ENCODE measurements at regions not wholly inside any gene's neighbourhood (a gene's known extent, or its start where the extent isn't known, plus 50 kb on each side); places are given as distances from the start of the nearest gene placed in this dataset.
A peak's percentile ranks its signal among the peaks of the same experiment; 100 is the strongest.

GRCh38 chr3:147574621-147575020 is 165.5 kb downstream of the ZIC1 start:
- no peak overlapping the region for H3K4me3 ChIP-seq (ENCODE audit: low read depth, low read length)
- DNase-seq (ENCODE audit: low read depth): no peak
- no peak for TF ChIP-seq CTCF (IDR thresholded peaks at IDR 0.05; ENCODE audit: insufficient read depth, low read length)

GRCh38 chr3:147575391-147575790 is 166.2 kb downstream of the ZIC1 start:
- H3K4me3 ChIP-seq (ENCODE audit: low read depth, low read length): no peak overlapping the region
- DNase-seq (ENCODE audit: low read depth): no peak
- TF ChIP-seq CTCF (IDR thresholded peaks at IDR 0.05; ENCODE audit: insufficient read depth, low read length): no peak

- no peak overlapping the region for H3K4me3 ChIP-seq (ENCODE audit: low read depth, low read length)
- no peak for TF ChIP-seq CTCF (IDR thresholded peaks at IDR 0.05; ENCODE audit: insufficient read depth, low read length)
- no peak for DNase-seq (ENCODE audit: low read depth)
Measured at GRCh38 chr3:147582642-147583041, 173.5 kb downstream of the ZIC1 start.

GRCh38 chr3:147589016-147589415 is 179.9 kb downstream of the ZIC1 start:
- no peak overlapping the region for H3K4me3 ChIP-seq (ENCODE audit: low read depth, low read length)
- no peak for TF ChIP-seq CTCF (IDR thresholded peaks at IDR 0.05; ENCODE audit: insufficient read depth, low read length)
- DNase-seq (ENCODE audit: low read depth): peak; percentile 41

GRCh38 chr3:147604136-147604535 is 195.0 kb downstream of the ZIC1 start:
- TF ChIP-seq CTCF (IDR thresholded peaks at IDR 0.05; ENCODE audit: insufficient read depth, low read length): no peak
- DNase-seq (ENCODE audit: low read depth): no peak
- no peak overlapping the region for H3K4me3 ChIP-seq (ENCODE audit: low read depth, low read length)

GRCh38 chr3:147613725-147614124 is 204.6 kb downstream of the ZIC1 start:
- no peak for DNase-seq (ENCODE audit: low read depth)
- H3K4me3 ChIP-seq (ENCODE audit: low read depth, low read length): no peak overlapping the region
- no peak for TF ChIP-seq CTCF (IDR thresholded peaks at IDR 0.05; ENCODE audit: insufficient read depth, low read length)

GRCh38 chr3:147614210-147614609 is 205.0 kb downstream of the ZIC1 start:
- no peak for TF ChIP-seq CTCF (IDR thresholded peaks at IDR 0.05; ENCODE audit: insufficient read depth, low read length)
- DNase-seq (ENCODE audit: low read depth): no peak

More at GRCh38 chr3:147614210-147614609, 205.0 kb downstream of the ZIC1 start:
- no peak overlapping the region for H3K4me3 ChIP-seq (ENCODE audit: low read depth, low read length)

All from fibroblast of the aortic adventitia (primary cell).